ENCODE measurements at regions not wholly inside any gene's neighbourhood (a gene's known extent, or its start where the extent isn't known, plus 50 kb on each side); places are given as distances from the start of the nearest gene placed in this dataset.
"Not testable (repeated sequence)": the region's sequence is repeated elsewhere in the genome, so short reads cannot be mapped to it uniquely, and the experiment has no call there.

DNA sequence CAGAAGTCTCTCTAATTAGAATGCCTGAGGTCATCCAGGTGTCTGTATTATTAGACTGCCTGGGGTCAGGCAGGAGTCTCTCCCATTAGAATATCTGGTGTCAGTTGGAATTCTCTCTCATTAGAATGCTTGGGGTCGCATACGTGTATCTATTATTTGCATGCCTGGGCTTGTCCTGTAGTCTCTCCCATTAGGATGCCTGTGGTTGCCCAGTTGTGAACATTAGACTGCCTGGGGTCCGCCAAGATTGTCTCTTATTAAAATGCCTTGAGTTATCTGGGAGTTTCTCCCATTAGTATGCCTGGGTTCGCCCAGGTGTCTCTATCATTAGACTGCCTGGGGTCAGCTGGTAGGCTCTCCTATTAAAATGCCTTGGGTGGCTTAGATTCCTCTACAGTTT, 1494.7 kb downstream of the UQCRFS1 start:
- no peak overlapping the region for H3K27ac ChIP-seq (ENCODE audit: low read depth)
- H3K36me3 ChIP-seq (ENCODE audit: insufficient read depth) = no peaks in the 10 kb centered on the region
- no peaks in the 10 kb centered on the region for H3K4me1 ChIP-seq (ENCODE audit: insufficient read depth)
- DNase-seq (ENCODE audit: extremely low spot score) = no peak
- 71% methylated on average over 4 of the region's 4 CpGs for WGBS
- H3K4me3 ChIP-seq (ENCODE audit: low read depth, low read length) = no peak overlapping the region

DNA sequence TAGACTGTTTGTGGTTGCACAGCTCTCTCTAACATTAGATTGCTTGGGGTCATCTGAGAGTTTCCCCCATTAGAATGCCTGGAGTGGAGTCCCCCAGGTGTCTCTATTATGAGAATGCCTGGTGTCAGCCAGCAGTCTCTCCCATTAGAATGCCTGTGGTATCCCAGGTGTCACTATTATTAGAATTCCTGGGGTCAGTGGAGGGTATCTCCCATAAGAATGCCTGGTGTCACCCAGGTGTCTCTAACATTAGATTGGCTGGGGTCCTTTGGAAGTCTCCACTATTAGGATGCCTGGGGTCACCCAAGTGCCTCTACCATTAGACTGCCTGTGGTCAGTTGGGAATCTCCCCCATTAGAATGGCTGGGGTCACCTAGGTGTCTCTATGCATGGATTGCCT, 1495.1 kb downstream of the UQCRFS1 start:
- H3K4me3 ChIP-seq (ENCODE audit: low read depth, low read length) = no peak overlapping the region
- H3K27ac ChIP-seq (ENCODE audit: low read depth) = no peak overlapping the region
- DNase-seq (ENCODE audit: extremely low spot score) = no peak
- H3K4me1 ChIP-seq (ENCODE audit: insufficient read depth) = no peaks in the 10 kb centered on the region
- H3K36me3 ChIP-seq (ENCODE audit: insufficient read depth) = no peaks in the 10 kb centered on the region

DNA sequence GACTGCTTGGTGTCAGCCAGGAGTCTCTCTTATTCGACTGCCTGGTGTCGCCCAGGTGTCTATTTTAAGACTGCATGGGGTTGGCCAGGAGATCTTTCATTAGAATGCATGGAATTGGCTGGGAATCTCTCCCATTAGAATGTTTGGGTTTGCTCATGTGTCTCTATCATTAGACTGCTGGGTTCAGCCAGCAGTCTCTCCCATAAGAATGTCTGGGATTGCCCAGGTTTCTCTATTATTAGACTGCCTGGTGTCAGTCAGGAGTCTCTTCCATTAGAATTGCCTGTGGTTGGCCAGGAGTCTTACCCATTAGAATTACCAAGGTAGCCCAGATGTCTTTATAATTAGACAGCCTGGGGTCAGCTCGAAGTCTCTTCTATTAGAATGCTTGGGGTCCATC, 1496.0 kb downstream of the UQCRFS1 start:
- DNase-seq (ENCODE audit: extremely low spot score) = no peak
- H3K27ac ChIP-seq (ENCODE audit: low read depth) = no peak overlapping the region
- no peaks in the 10 kb centered on the region for H3K36me3 ChIP-seq (ENCODE audit: insufficient read depth)
- no peaks in the 10 kb centered on the region for H3K4me1 ChIP-seq (ENCODE audit: insufficient read depth)
- no peak overlapping the region for H3K4me3 ChIP-seq (ENCODE audit: low read depth, low read length)
- WGBS = 61% methylated on average over 3 of the region's 3 CpGs

DNA sequence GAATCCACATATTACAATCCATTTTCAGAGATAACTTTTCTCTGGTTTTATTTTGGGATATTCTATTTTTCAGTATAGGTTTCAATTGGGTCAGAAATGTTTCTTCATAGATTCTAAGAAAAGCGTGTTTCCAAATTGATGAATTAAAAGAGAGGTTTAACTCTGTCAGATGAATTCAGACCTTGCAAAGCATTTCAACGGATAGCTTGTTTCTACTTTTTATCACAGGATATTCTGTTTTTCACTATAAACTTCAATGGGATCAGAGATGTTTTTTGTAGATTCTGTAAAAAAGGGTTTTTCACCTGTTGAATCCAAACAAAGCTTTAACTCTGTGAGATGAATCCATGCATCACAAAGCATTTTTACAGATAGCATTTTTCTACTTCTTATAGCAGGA, 1498.1 kb downstream of the UQCRFS1 start:
- 57% methylated on average over 2 of the region's 2 CpGs for WGBS
- H3K4me1 ChIP-seq (ENCODE audit: insufficient read depth) = no peaks in the 10 kb centered on the region
- no peak for DNase-seq (ENCODE audit: extremely low spot score)

GRCh38 chr19:27709496-27709895, 1503.5 kb downstream of the UQCRFS1 start:
- DNase-seq (ENCODE audit: extremely low spot score) = no peak
- 81% methylated on average over 5 of the region's 5 CpGs for WGBS
- Histone ChIP-seq H3K4me3 (ENCODE audit: low read depth, low read length) (no peak overlapping the region), H3K27ac (ENCODE audit: low read depth) (no peak overlapping the region), H3K4me1 (ENCODE audit: insufficient read depth) (no peaks in the 10 kb centered on the region), H3K36me3 (ENCODE audit: insufficient read depth) (no peaks in the 10 kb centered on the region)

More for the DNA sequence above, 1498.1 kb downstream of the UQCRFS1 start:
- H3K4me3 ChIP-seq (ENCODE audit: low read depth, low read length) = no peak overlapping the region
- H3K27ac ChIP-seq (ENCODE audit: low read depth) = no peak overlapping the region
- H3K36me3 ChIP-seq (ENCODE audit: insufficient read depth) = no peaks in the 10 kb centered on the region

GRCh38 chr19:27708986-27709385, 1504.0 kb downstream of the UQCRFS1 start:
- DNase-seq (ENCODE audit: extremely low spot score); H3K4me3 ChIP-seq (ENCODE audit: low read depth, low read length); H3K4me1 ChIP-seq (ENCODE audit: insufficient read depth); H3K36me3 ChIP-seq (ENCODE audit: insufficient read depth); H3K27ac ChIP-seq (ENCODE audit: low read depth): not testable (repeated sequence)
- WGBS = 79% methylated on average over 6 of the region's 6 CpGs

- H3K27ac ChIP-seq (ENCODE audit: low read depth); H3K4me1 ChIP-seq (ENCODE audit: insufficient read depth); H3K4me3 ChIP-seq (ENCODE audit: low read depth, low read length); DNase-seq (ENCODE audit: extremely low spot score); H3K36me3 ChIP-seq (ENCODE audit: insufficient read depth): not testable (repeated sequence)
- 91% methylated on average over 3 of the region's 3 CpGs for WGBS
These were observed 1505.9 kb downstream of the UQCRFS1 start for GRCh38 chr19:27707026-27707425.

DNA sequence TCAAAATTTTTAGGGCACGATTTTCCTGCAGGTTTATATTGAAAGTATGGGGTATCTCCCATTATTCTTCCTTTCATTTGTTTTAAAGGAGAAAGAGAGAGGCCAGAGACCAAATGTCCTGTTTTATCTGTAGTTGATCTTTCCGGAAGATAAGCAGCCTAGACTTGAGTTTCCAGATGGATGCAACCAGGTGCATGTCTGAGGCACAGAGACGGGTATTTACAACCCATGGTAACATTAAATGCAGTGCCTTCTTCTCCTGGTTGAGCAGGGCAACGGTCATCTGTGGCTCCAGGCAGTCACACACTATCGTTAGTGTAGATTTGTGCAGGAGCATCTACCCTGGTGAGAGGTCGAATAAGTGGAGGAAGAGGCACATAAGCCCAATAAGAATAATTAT, 1507.1 kb downstream of the UQCRFS1 start:
- no peak for DNase-seq (ENCODE audit: extremely low spot score)
- WGBS = 56% methylated on average over 6 of the region's 6 CpGs
- H3K4me3 ChIP-seq (ENCODE audit: low read depth, low read length) = no peak overlapping the region

DNA sequence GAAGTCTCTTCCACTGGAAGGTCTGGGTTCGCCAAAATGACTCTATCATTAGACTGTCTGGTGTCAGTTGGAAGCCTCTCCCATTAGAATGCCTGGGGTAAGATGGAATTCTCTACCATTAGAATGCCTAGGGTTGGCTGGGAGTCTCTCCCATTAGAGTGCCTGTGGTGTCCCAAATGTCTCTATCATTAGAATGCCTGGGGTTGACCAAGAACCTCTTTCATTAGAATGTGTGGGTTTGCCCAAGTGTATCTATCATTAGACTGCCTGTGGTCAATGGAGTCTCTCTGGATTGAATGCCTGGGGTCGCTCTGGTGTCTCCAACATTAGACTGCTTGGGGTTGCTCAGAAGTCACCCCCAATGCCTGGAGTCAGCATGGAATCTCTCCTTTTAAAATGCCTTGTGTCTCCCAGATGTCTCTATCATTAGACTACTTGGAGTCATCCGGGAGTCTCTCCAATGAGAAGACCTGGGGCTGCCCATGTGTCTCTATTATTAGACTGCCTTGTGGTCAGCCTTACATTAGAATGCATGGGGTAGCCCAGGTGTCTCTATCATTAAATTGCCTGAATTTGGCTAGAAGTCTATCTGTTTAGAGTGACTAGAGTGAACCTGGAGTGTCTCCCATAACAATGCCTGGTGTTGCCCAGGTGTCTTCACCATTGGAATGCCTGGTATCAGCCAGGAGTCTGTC, 1518.4 kb downstream of the UQCRFS1 start:
- H3K4me1 ChIP-seq (ENCODE audit: insufficient read depth) = no peaks in the 10 kb centered on the region
- WGBS = 66% methylated on average over 3 of the region's 3 CpGs
- H3K4me3 ChIP-seq (ENCODE audit: low read depth, low read length) = no peak overlapping the region
- no peak for DNase-seq (ENCODE audit: extremely low spot score)
- no peak overlapping the region for H3K27ac ChIP-seq (ENCODE audit: low read depth)
- H3K36me3 ChIP-seq (ENCODE audit: insufficient read depth) = no peaks in the 10 kb centered on the region

More for the DNA sequence above, 1507.1 kb downstream of the UQCRFS1 start:
- Histone ChIP-seq H3K4me1 (ENCODE audit: insufficient read depth) (no peaks in the 10 kb centered on the region), H3K36me3 (ENCODE audit: insufficient read depth) (no peaks in the 10 kb centered on the region), H3K27ac (ENCODE audit: low read depth) (no peak overlapping the region)

GRCh38 chr19:27691991-27692390, 1521.0 kb downstream of the UQCRFS1 start:
- Histone ChIP-seq H3K36me3 (ENCODE audit: insufficient read depth) (no peaks in the 10 kb centered on the region), H3K4me1 (ENCODE audit: insufficient read depth) (no peaks in the 10 kb centered on the region), H3K4me3 (ENCODE audit: low read depth, low read length) (no peak overlapping the region), H3K27ac (ENCODE audit: low read depth) (no peak overlapping the region)
- 65% methylated on average over 4 of the region's 4 CpGs for WGBS
- DNase-seq (ENCODE audit: extremely low spot score) = no peak

DNA sequence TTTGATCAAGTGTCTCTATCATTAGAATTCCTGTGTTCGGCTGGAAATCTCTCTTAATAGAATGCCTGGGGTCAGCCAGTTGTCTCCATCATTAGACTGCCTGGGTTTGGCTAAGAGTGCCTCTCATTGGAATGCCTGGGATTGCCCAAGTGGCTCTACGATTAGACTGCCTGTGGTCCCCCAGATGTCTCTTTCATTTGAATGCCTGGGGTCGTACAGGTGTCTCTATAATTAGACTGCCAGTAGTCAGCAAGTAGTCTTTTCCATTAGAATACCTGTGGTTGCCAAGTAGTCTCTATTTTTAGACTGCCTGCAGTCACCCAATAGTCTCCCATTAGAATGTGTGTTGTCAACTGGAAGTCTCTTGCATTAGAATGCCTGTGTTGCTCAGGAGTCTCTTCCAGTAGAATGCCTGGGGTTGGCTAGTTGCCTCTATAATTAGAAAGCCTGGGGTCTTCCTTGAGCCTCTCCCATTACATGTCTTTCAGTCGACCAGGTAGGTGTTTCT, 1523.2 kb downstream of the UQCRFS1 start:
- Histone ChIP-seq H3K4me3 (ENCODE audit: low read depth, low read length) (no peak overlapping the region), H3K36me3 (ENCODE audit: insufficient read depth) (no peaks in the 10 kb centered on the region), H3K4me1 (ENCODE audit: insufficient read depth) (no peaks in the 10 kb centered on the region), H3K27ac (ENCODE audit: low read depth) (no peak overlapping the region)
- no peak for DNase-seq (ENCODE audit: extremely low spot score)
- WGBS = 46% methylated on average over 4 of the region's 4 CpGs

- Histone ChIP-seq H3K36me3 (ENCODE audit: insufficient read depth) (no peaks in the 10 kb centered on the region), H3K4me1 (ENCODE audit: insufficient read depth) (no peaks in the 10 kb centered on the region), H3K4me3 (ENCODE audit: low read depth, low read length) (no peak overlapping the region), H3K27ac (ENCODE audit: low read depth) (no peak overlapping the region)
- DNase-seq (ENCODE audit: extremely low spot score) = no peak
- 66% methylated on average over 2 of the region's 2 CpGs for WGBS
These were observed 1528.7 kb downstream of the UQCRFS1 start for GRCh38 chr19:27684293-27684692.

- Histone ChIP-seq H3K4me1 (ENCODE audit: insufficient read depth) (no peaks in the 10 kb centered on the region), H3K27ac (ENCODE audit: low read depth) (no peak overlapping the region), H3K4me3 (ENCODE audit: low read depth, low read length) (no peak overlapping the region), H3K36me3 (ENCODE audit: insufficient read depth) (no peaks in the 10 kb centered on the region)
- DNase-seq (ENCODE audit: extremely low spot score) = no peak
- WGBS = 54% methylated on average over 3 of the region's 3 CpGs
These were observed 1531.0 kb downstream of the UQCRFS1 start for GRCh38 chr19:27681972-27682371.

DNA sequence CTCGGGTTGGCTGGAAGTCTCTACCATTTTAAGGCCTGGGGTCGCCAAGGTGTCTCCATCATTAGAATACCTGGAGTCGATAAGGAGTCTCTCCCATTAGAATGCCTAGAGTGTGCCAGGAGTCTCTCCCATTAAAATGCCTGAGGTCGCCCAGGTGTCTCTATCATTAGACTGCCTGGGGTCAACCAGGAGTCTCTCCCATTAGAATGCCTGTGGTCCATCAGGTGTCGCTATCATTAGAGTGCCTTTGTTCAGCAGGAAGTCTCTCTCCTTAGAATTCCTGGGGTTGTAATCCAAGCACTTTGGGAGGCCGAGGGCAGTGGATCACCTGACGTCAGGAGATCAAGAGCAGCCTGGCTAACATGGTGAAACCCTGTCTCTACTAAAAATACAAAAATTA, 1533.0 kb downstream of the UQCRFS1 start:
- H3K4me3 ChIP-seq (ENCODE audit: low read depth, low read length) = no peak overlapping the region
- no peak for DNase-seq (ENCODE audit: extremely low spot score)
- no peaks in the 10 kb centered on the region for H3K4me1 ChIP-seq (ENCODE audit: insufficient read depth)
- WGBS = 71% methylated on average over 7 of the region's 7 CpGs
- no peaks in the 10 kb centered on the region for H3K36me3 ChIP-seq (ENCODE audit: insufficient read depth)
- H3K27ac ChIP-seq (ENCODE audit: low read depth) = no peak overlapping the region

GRCh38 chr19:27679399-27679798, 1533.6 kb downstream of the UQCRFS1 start:
- H3K4me1 ChIP-seq (ENCODE audit: insufficient read depth) = no peaks in the 10 kb centered on the region
- WGBS = 72% methylated on average over 8 of the region's 8 CpGs
- DNase-seq (ENCODE audit: extremely low spot score) = no peak
- H3K4me3 ChIP-seq (ENCODE audit: low read depth, low read length) = no peak overlapping the region
- H3K36me3 ChIP-seq (ENCODE audit: insufficient read depth) = no peaks in the 10 kb centered on the region
- no peak overlapping the region for H3K27ac ChIP-seq (ENCODE audit: low read depth)
